Lung (tissue), 11 donors: ENCODE measurements at regions not wholly inside any gene's neighbourhood (a gene's known extent, or its start where the extent isn't known, plus 50 kb on each side); places are given as distances from the start of the nearest gene placed in this dataset.
A peak's percentile ranks its signal among the peaks of the same experiment; 100 is the strongest.

ENCODE experiments used
- ATAC-seq: fragments of 200-7000 bp; cut with Tn5 transposase; one replicate; pipeline ENCODE4 v1.9.1; 2020; ENCODE audit warnings: moderate number of reproducible peaks; ENCODE audit not compliant: insufficient read depth, low FRiP score
- DNase-seq, 3 donors: peaks; one replicate each; pipeline ENCODE4 v3.0.0-alpha.2; 2013 to 2017
- H3K27ac ChIP-seq, 2 donors: one replicate each; pipeline ENCODE4 v1.5.1; 2013; ENCODE audit warnings: mild to moderate bottlenecking in 2 of 2, moderate library complexity in 2 of 2, control low read depth in 1 of 2, inconsistent platforms in 1 of 2, low read depth in 1 of 2, low read length in 1 of 2
- H3K27me3 ChIP-seq, 3 donors: one replicate each; pipeline ENCODE4 v1.5.1; 2013; ENCODE audit warnings: low read length in 2 of 3; ENCODE audit not compliant: control insufficient read depth in 3 of 3, insufficient read depth in 3 of 3
- H3K36me3 ChIP-seq, 4 donors: one replicate each; pipeline ENCODE4 v1.5.1; 2013; ENCODE audit warnings: low read length in 4 of 4, mild to moderate bottlenecking in 1 of 4, moderate library complexity in 1 of 4; ENCODE audit not compliant: control insufficient read depth in 4 of 4, insufficient read depth in 4 of 4
- H3K4me1 ChIP-seq, 5 donors: one replicate each; pipeline ENCODE4 v1.5.1; 2013; ENCODE audit warnings: low read length in 5 of 5, mild to moderate bottlenecking in 2 of 5, moderate library complexity in 1 of 5; ENCODE audit not compliant: control insufficient read depth in 5 of 5, insufficient read depth in 5 of 5
- H3K4me3 ChIP-seq: one replicate; pipeline ENCODE4 v1.5.1; 2013; ENCODE audit warnings: mild to moderate bottlenecking, control low read depth, moderate library complexity
- H3K9ac ChIP-seq, 2 donors: one replicate each; pipeline ENCODE4 v1.5.1; 2013; ENCODE audit warnings: low read length in 2 of 2, control low read depth in 1 of 2; ENCODE audit not compliant: insufficient read depth in 1 of 2
- H3K9me3 ChIP-seq, 4 donors: one replicate each; pipeline ENCODE4 v1.5.1; 2013; ENCODE audit warnings: low read length in 3 of 4, mild to moderate bottlenecking in 1 of 4, moderate library complexity in 1 of 4; ENCODE audit not compliant: control insufficient read depth in 4 of 4, insufficient read depth in 3 of 4
- CTCF ChIP-seq: IDR thresholded peaks from 2 replicates; pipeline ENCODE4 v1.5.1; 2012; ENCODE audit warnings: mild to moderate bottlenecking; ENCODE audit errors: control extremely low read depth, extremely low read depth
- WGBS, 2 donors: extraction: QIAGEN DNeasy Blood & Tissue Kit; methylation state at CpG; one replicate each; pipeline ENCODE4 v1.1.7; 2013; 5-methylcytosine and 5-hydroxymethylcytosine counted together
- donor health status: control.
- donor health status: control.
- donor health status: Bipolar disorder and iron deficiency.
- donor health status: healthy.
- donor health status: DM: yes; HTN: yes; CAD: no.

GRCh38 chr14:42307239-42307825, 700.7 kb downstream of the LRFN5 start:
- H3K36me3 ChIP-seq = no peaks in the 10 kb centered on the region
- peaks cover 1 to 7% (median 5%) of the 10 kb centered on the region in 4 donors for H3K9me3 ChIP-seq
- 85 to 90% methylated on average over 5 of the region's 5 CpGs for WGBS, 2 donors
- no peak for DNase-seq
- H3K4me3 ChIP-seq = no peak overlapping the region
- no peak for TF ChIP-seq CTCF
- no peak overlapping the region for H3K9ac ChIP-seq
- H3K4me1 ChIP-seq = no peaks in the 10 kb centered on the region
- no peaks in the 10 kb centered on the region for H3K27me3 ChIP-seq
- ATAC-seq = no peak
- no peak overlapping the region for H3K27ac ChIP-seq

GRCh38 chr14:42299692-42300091, 693.0 kb downstream of the LRFN5 start:
- Histone ChIP-seq H3K27ac (no peak overlapping the region), H3K4me1 (no peaks in the 10 kb centered on the region), H3K27me3 (no peaks in the 10 kb centered on the region), H3K4me3 (no peak overlapping the region), H3K9me3 (no peaks in the 10 kb centered on the region), H3K9ac (no peak overlapping the region), H3K36me3 (no peaks in the 10 kb centered on the region)
- no peak for TF ChIP-seq CTCF
- no peak for DNase-seq
- WGBS, 2 donors = 59 to 78% methylated on average over 2 of the region's 2 CpGs
- no peak for ATAC-seq

- no peak for TF ChIP-seq CTCF
- H3K36me3 ChIP-seq = no peaks in the 10 kb centered on the region
- H3K4me3 ChIP-seq = no peak overlapping the region
- no peak overlapping the region for H3K9ac ChIP-seq
- no peak for DNase-seq
- H3K9me3 ChIP-seq = peaks cover 0 to 4% (median 0%) of the 10 kb centered on the region in 4 donors
- H3K27me3 ChIP-seq = no peaks in the 10 kb centered on the region
- no peaks in the 10 kb centered on the region for H3K4me1 ChIP-seq
- no peak overlapping the region for H3K27ac ChIP-seq
- WGBS, 2 donors = 63 to 76% methylated on average over 1 of the region's 1 CpG
- ATAC-seq = no peak
Observed at GRCh38 chr14:42293180-42293579, 686.5 kb downstream of the LRFN5 start.

- peak overlapping the region in 1 of 2 donors; percentile 23 for H3K9ac ChIP-seq
- no peak for DNase-seq
- ATAC-seq = no peak
- H3K4me3 ChIP-seq = no peak overlapping the region
- H3K36me3 ChIP-seq = no peaks in the 10 kb centered on the region
- peaks cover 0 to 4% (median 0%) of the 10 kb centered on the region in 4 donors for H3K9me3 ChIP-seq
- no peak for TF ChIP-seq CTCF
- WGBS, 2 donors = 61 to 65% methylated on average over 2 of the region's 2 CpGs
- peaks cover 0 to 3% (median 0%) of the 10 kb centered on the region in 5 donors for H3K4me1 ChIP-seq
- no peak overlapping the region for H3K27ac ChIP-seq
- no peaks in the 10 kb centered on the region for H3K27me3 ChIP-seq
Observed at GRCh38 chr14:42277840-42278239, 671.2 kb downstream of the LRFN5 start.
